Posterior cingulate gyrus (tissue), 11 donors: ENCODE measurements at regions not wholly inside any gene's neighbourhood (a gene's known extent, or its start where the extent isn't known, plus 50 kb on each side); places are given as distances from the start of the nearest gene placed in this dataset.
A peak's percentile ranks its signal among the peaks of the same experiment; 100 is the strongest.
"Not testable (repeated sequence)": the region's sequence is repeated elsewhere in the genome, so short reads cannot be mapped to it uniquely, and the experiment has no call there.

Source experiments
- DNase-seq, 10 donors: peaks; one replicate each; pipeline versions ENCODE4 v3.0.0 to v3.0.0-alpha.2; 2020 to 2021; ENCODE audit warnings: mixed read lengths in 3 of 10
- intact Hi-C: fragments of 100-400 bp; cut with DNase I; formaldehyde crosslinking; loops from one replicate; pipeline ENCODE4 v1.15.1; 2023

- DNase-seq, result peak in 1 of 10 donors; percentile 28
- intact Hi-C loops, result no loop called here
These were observed 87.9 kb upstream of the ZNF217 start for GRCh38 chr20:53681352-53682212.

- DNase-seq, result no peak
- intact Hi-C loops, result loop anchor here (5.0 kb wide), 1 partner anchor 87 kb away; the partner anchor contains the start of gene ZNF217
These were observed 86.1 kb upstream of the ZNF217 start for GRCh38 chr20:53679597-53680309.

GRCh38 chr20:53678990-53679596 lies 85.5 kb upstream of the ZNF217 start:
- no peak for DNase-seq
- intact Hi-C loops, result loop anchor here (5.0 kb wide), 1 partner anchor 87 kb away; the partner anchor contains the start of gene ZNF217

- intact Hi-C loops, result loop anchor here (5.0 kb wide), 1 partner anchor 86 kb away; the partner anchor contains the start of gene ZNF217
- no peak for DNase-seq
These were observed 84.8 kb upstream of the ZNF217 start for GRCh38 chr20:53678315-53678989.

- peak in 2 of 10 donors; percentile 18 to 23 for DNase-seq
- intact Hi-C loops, result loop anchor here (5.0 kb wide), 1 partner anchor 85 kb away; the partner anchor contains the start of gene ZNF217
These were observed 84.0 kb upstream of the ZNF217 start for GRCh38 chr20:53677447-53678314.

GRCh38 chr20:53676987-53677386 lies 83.3 kb upstream of the ZNF217 start:
- intact Hi-C loops, result loop anchor here (5.0 kb wide), 1 partner anchor 85 kb away; the partner anchor contains the start of gene ZNF217
- DNase-seq, result no peak

- intact Hi-C loops, result loop anchor here (5.0 kb wide), 1 partner anchor 84 kb away; the partner anchor contains the start of gene ZNF217
These were observed 82.8 kb upstream of the ZNF217 start for GRCh38 chr20:53676519-53676822.

GRCh38 chr20:53672484-53673129 lies 79.0 kb upstream of the ZNF217 start:
- DNase-seq, result no peak
- intact Hi-C loops, result no loop called here

More at GRCh38 chr20:53676519-53676822, 82.8 kb upstream of the ZNF217 start:
- no peak for DNase-seq

GRCh38 chr20:53671370-53671769 lies 77.7 kb upstream of the ZNF217 start:
- intact Hi-C loops, result no loop called here
- DNase-seq, result no peak

GRCh38 chr20:53669517-53670313 lies 76.1 kb upstream of the ZNF217 start:
- DNase-seq, intact Hi-C loops: not testable (repeated sequence)

GRCh38 chr20:53668992-53669391 lies 75.4 kb upstream of the ZNF217 start:
- intact Hi-C loops, result no loop called here
- DNase-seq, result no peak

- intact Hi-C loops, result no loop called here
- no peak for DNase-seq
These were observed 72.5 kb upstream of the ZNF217 start for GRCh38 chr20:53666144-53666543.

- DNase-seq, result no peak
- intact Hi-C loops, result no loop called here
These were observed 70.5 kb upstream of the ZNF217 start for GRCh38 chr20:53664121-53664520.

GRCh38 chr20:53663521-53663920 lies 69.9 kb upstream of the ZNF217 start:
- intact Hi-C loops, result not testable (repeated sequence)

GRCh38 chr20:53662595-53662994 lies 69.0 kb upstream of the ZNF217 start:
- intact Hi-C loops, result no loop called here
- no peak for DNase-seq

More at GRCh38 chr20:53663521-53663920, 69.9 kb upstream of the ZNF217 start:
- not testable (repeated sequence) for DNase-seq

GRCh38 chr20:53660947-53661381 lies 67.3 kb upstream of the ZNF217 start:
- DNase-seq, result no peak
- intact Hi-C loops, result no loop called here

- intact Hi-C loops, result no loop called here
These were observed 66.7 kb upstream of the ZNF217 start for GRCh38 chr20:53660078-53660909.

More at GRCh38 chr20:53660078-53660909, 66.7 kb upstream of the ZNF217 start:
- DNase-seq, result peak in 2 of 10 donors; percentile 11 to 32
